GM19043 (cell line): ENCODE measurements at regions not wholly inside any gene's neighbourhood (a gene's known extent, or its start where the extent isn't known, plus 50 kb on each side); places are given as distances from the start of the nearest gene placed in this dataset.
"Not testable (repeated sequence)": the region's sequence is repeated elsewhere in the genome, so short reads cannot be mapped to it uniquely, and the experiment has no call there.

ENCODE experiments used
- ATAC-seq: cut with Tn5 transposase; IDR thresholded peaks from one replicate; pipeline ENCODE4 v1.9.1; 2021; ENCODE audit warnings: low read depth; ENCODE audit not compliant: unreplicated experiment

DNA sequence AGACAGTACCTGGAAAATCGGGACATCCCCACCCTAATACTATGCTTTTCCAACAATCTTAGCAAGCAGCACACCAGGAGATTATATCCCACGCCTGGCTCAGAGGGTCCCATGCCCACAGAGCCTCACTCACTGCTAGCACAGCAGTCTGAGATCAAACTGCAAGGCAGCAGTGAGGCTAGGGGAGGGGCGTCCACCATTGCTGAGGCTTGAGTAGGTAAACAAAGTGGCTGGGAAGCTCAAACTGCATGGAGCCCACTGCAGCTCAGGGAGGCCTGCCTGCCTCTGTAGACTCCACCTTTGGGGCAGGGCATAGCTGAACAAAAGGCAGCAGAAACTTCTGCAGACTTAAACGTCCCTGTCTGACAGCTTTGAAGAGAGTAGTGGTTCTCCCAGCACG is 275.5 kb downstream of the IKZF2 start:
- not testable (repeated sequence) for ATAC-seq

GRCh38 chr2:212873256-212873655 is 278.2 kb downstream of the IKZF2 start:
- no peak for ATAC-seq

DNA sequence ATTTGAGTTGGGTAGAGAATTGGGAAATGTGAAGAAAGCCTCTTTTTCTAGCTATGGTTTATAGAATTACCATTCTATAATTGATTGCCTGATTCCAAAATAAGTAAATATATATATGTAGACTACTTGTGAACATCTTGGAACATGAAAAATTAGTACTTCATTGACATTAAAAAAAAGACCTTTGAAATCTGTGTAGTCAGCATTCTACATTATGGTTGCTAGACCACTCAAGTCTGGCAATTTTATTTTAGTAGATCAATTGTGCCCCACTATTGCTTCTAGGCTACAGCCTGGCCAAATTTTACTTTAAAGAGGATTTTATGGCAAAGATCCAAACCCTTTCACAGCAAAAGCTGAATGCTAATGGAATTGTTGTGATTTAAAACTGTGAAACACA is 279.8 kb downstream of the IKZF2 start:
- no peak for ATAC-seq

DNA sequence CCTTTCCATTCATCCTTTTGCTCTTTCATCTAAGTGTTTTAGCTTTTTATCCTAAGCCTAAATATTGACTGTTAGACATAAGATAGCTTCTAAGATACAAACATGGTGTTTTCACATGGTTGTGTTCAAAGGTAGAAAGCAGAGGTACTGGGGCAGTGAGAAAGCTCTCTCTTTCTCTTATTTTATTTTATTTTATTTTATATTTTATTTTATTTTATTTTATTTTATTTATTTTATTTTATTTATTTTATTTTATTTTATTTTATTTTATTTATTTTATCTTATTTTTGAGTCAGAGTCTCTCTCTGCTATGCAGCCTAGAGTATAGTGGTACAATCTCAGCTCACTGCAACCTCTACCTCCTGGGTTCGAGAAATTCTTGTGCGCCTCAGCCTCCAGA is 287.2 kb downstream of the IKZF2 start:
- no peak for ATAC-seq

DNA sequence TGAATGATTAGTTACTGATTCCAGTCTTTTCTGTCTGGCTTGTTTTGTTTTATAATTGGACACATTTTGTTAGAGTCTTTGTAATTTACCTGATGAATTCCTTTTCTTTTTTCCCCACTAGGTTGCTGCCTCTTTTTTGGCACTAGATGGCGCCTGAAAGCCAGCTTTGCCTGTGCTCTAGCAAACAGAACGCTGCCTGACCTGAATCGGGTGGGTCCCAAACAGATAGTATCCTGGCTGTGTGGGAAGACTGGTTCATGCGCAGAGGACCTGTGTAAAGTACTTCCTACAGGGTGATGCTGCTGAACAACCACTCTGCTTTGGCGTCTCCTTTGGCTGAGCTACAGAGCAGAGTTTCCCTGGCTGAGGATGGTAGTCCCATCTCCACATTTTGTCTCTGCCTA is 288.2 kb downstream of the IKZF2 start:
- no peak for ATAC-seq

GRCh38 chr2:212858496-212858895 is 292.9 kb downstream of the IKZF2 start:
- ATAC-seq = no peak

GRCh38 chr2:212854771-212855170 is 296.6 kb downstream of the IKZF2 start:
- ATAC-seq = no peak

GRCh38 chr2:212854116-212854515 is 297.3 kb downstream of the IKZF2 start:
- no peak for ATAC-seq

- no peak for ATAC-seq
These were observed 305.5 kb downstream of the IKZF2 start for GRCh38 chr2:212845941-212846340.

GRCh38 chr2:212843409-212844199 is 305.0 kb upstream of the ERBB4 start:
- no peak for ATAC-seq

GRCh38 chr2:212842544-212843185 is 304.1 kb upstream of the ERBB4 start:
- ATAC-seq = no peak

DNA sequence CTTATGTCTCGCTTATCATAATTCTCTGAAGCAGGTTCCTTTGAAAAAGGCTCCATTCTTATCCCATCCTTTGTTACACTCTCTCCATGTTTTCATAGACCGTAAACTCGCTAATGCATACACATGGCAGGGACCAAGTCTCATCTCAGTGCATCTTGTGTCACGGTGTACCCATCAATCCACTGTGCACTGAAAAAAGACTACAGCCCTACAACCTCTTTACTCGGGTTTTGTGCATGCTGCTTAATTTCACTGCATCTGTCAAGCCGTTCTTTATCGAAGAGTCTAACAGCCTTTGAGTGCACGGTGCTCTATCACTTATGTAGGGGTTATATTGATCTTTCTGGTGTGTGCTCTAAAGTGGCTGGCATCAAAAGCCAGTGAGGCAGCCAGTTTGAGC is 302.9 kb upstream of the ERBB4 start:
- no peak for ATAC-seq

GRCh38 chr2:212832211-212833195 is 293.9 kb upstream of the ERBB4 start:
- no peak for ATAC-seq

- ATAC-seq = no peak
These were observed 293.1 kb upstream of the ERBB4 start for GRCh38 chr2:212831671-212832199.

DNA sequence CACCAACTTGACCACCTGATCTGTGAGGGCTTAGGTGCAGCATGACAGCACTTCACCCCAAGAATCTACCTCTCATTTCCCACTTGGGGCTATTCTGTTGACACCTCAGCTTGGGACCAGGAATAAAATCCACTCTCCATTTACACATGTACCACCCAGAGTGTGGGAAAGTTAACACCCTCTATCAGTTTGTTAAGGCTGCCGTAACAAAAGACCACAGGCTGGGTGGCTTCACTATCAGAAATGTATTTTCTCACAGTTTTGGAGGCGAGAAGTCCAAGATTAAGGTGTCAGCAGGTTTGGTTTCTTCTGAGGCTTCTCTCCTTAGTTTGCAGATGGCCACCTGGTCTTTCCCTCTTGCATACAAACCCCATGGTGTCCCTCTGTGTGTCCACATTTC is 277.7 kb upstream of the ERBB4 start:
- ATAC-seq = no peak

- no peak for ATAC-seq
These were observed 276.9 kb upstream of the ERBB4 start for GRCh38 chr2:212815453-212815852.

DNA sequence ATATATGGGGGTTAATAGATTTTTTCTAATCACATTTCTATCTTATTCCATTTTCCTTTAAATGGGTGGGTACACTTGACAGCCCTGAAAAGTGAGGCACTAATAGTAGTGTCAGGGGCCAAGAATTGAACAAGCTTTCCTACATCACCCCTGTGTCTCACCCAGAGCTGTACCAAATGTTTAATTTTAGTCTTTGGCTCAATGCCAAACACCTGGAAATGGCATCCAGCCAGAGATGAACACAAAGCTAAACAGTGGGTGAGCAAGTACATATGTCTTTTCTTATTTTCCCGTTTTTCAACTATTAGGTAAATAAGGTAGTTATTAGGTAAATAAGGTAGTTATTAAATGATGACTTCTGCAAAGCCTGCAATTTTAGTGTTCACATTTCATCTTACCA is 276.3 kb upstream of the ERBB4 start:
- ATAC-seq = no peak

DNA sequence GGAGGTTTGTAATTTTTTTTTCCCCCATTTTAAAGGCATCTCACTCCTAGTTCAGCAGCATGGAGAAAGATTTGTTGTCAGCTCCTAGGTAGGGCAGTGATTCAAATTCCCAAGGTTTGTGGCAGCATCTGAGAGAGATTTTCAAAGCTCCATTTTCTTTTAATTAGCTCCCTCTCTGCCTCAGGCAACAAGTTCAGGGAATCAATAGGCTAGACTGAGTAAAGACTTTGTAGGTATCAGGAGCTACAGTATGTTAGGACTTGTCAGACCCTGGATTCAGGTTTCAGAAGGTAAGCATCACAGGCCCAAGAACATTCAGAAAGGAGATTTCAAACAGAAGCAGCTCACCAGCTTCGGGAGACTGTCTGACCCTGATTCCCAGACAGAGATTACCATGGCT is 273.3 kb upstream of the ERBB4 start:
- ATAC-seq = no peak

GRCh38 chr2:212811036-212811805 is 272.6 kb upstream of the ERBB4 start:
- no peak for ATAC-seq
